ENCODE measurements at regions not wholly inside any gene's neighbourhood (a gene's known extent, or its start where the extent isn't known, plus 50 kb on each side); places are given as distances from the start of the nearest gene placed in this dataset.

GRCh38 chr12:63047146-63047545, 103.9 kb downstream of the AVPR1A start (continued):
- no peak for TF ChIP-seq MITF (IDR thresholded peaks at IDR 0.05)

GRCh38 chr12:63045020-63045860, 105.8 kb downstream of the AVPR1A start:
- H3K79me2 ChIP-seq (ENCODE audit: control insufficient read depth, insufficient read depth, low read length): no peaks in the 10 kb centered on the region
- 38% methylated on average over 4 of the region's 4 CpGs for WGBS (ENCODE audit: insufficient coverage, low coverage, missing lambda C conversion rate)
- in situ Hi-C loops (cut with MboI) (no loop called here), intact Hi-C loops (cut with micrococcal nuclease) (no loop called here)
- DNase-seq (ENCODE audit: extremely low read depth in 1 of 4, low spot score in 3 of 4): peak in 1 of 4 experiments; percentile 16
- H3K9me1 ChIP-seq (ENCODE audit: control insufficient read depth, insufficient read depth, low read length): no peaks in the 10 kb centered on the region
- no peak for ATAC-seq
- no peaks in the 10 kb centered on the region for H3K9me3 ChIP-seq (replicated peaks; ENCODE audit: control insufficient read depth, insufficient read depth, low read depth, low read length)
- H3K27me3 ChIP-seq (ENCODE audit: control insufficient read depth in 2 of 2, insufficient read depth in 2 of 2, low read length in 2 of 2): no peaks in the 10 kb centered on the region
- H3K4me3 ChIP-seq: no peak overlapping the region
- CTCF ChIA-PET (ENCODE audit: low intra/inter-chr PET ratio): no interaction called here
- no peaks in the 10 kb centered on the region for H3K4me1 ChIP-seq (replicated peaks in 1 of 2; ENCODE audit: control insufficient read depth in 2 of 2, insufficient read depth in 2 of 2, low read length in 2 of 2)
- POLR2A ChIA-PET: no interaction called here
- BruUV-seq (replicated peaks): no TSS peak
- H3K27ac ChIP-seq (ENCODE audit: extremely low read depth, low read depth, low read length): no peak overlapping the region
- no peaks in the 10 kb centered on the region for H4K20me1 ChIP-seq (replicated peaks; ENCODE audit: control insufficient read depth, insufficient read depth, low read length)
- H3K9ac ChIP-seq (ENCODE audit: insufficient read depth in 1 of 2, low read depth in 2 of 2, low read length in 2 of 2): no peak overlapping the region
- no peaks in the 10 kb centered on the region for H3K36me3 ChIP-seq (ENCODE audit: control insufficient read depth, insufficient read depth, low read length)
- H3K4me2 ChIP-seq (ENCODE audit: insufficient read depth, low read length): no peak overlapping the region
- no peak overlapping the region for H2AFZ ChIP-seq (ENCODE audit: low read depth, low read length)
- peak; percentile 54; the same call in 1 of the 2 replicates for TF ChIP-seq NCOR1 (IDR thresholded peaks at IDR 0.05)
- no peak for TF ChIP-seq U2AF2 (optimal IDR thresholded peaks at IDR 0.05; ENCODE audit: low read depth, low read length)
- no peak for TF ChIP-seq HMGXB4 (CRISPR knock-in tag; IDR thresholded peaks at IDR 0.05)
- no peak for TF ChIP-seq ZNF224 (CRISPR knock-in tag; IDR thresholded peaks at IDR 0.05)
- TF ChIP-seq ARID3A (IDR thresholded peaks at IDR 0.05; ENCODE audit: borderline replicate concordance, low read depth, low read length): no peak
- TF ChIP-seq GABPB2 (CRISPR knock-in tag; conservative IDR thresholded peaks at IDR 0.05): no peak
- peak; percentile 66 for TF ChIP-seq CBFA2T3 (IDR thresholded peaks at IDR 0.05)
- peak; percentile 22; the same call in 1 of the 2 replicates for TF ChIP-seq ARID1B (IDR thresholded peaks at IDR 0.05)
- FAIRE-seq: no peak

Data from K562 (cell line).